ENCODE measurements at regions not wholly inside any gene's neighbourhood (a gene's known extent, or its start where the extent isn't known, plus 50 kb on each side); places are given as distances from the start of the nearest gene placed in this dataset.

DNA sequence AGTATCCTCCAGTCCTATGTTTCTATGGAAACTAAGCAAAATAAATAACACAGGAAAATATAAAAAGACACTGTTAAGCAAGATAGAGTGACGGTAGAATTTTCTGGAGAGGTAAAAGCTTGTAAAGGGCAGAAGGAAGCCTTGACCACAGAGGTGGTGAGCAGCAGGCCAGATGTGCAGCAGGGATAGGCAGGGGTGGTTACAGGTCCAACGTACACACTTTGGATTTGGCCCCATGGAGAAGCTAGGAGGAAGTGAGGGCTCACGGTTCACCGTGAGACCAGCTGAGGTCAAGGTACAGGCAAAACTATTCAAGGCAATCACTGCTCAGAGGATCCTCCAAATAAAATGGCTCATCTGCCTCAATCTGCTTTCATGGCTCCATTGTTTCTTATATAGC lies 242.8 kb downstream of the B3GLCT start:
- DNase-seq = no peak

DNA sequence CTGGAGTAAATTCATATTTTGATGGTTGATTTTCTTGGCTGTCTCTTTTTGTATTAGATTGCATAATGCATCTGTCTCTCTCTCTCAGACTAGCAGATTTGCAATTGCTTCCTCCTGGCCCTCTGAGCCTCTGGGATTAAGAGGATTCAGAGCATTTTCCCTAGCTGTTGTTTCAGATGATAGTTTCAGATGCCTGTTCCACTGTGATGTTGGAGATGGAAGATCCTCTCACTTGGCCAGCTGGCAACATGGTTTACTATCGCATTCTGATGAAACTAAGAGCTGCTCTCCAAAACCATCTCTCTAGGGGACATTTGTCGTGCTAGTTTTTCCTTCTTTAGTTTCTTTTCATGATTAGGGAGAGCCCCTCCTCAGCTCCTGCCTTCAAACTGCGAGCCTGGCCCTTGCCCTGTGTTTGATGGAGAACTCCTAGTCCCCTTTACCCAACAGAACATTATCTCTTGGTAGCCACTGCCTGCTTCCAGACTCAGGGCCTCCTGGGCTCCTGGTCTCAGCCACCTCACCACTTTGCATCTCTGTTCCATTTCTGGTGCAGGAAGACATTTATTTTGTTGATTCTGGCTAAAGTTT lies 244.6 kb downstream of the B3GLCT start:
- no peak for DNase-seq

- no peak for DNase-seq
Observed at GRCh38 chr13:31452525-31452924, 252.8 kb downstream of the B3GLCT start.

DNA sequence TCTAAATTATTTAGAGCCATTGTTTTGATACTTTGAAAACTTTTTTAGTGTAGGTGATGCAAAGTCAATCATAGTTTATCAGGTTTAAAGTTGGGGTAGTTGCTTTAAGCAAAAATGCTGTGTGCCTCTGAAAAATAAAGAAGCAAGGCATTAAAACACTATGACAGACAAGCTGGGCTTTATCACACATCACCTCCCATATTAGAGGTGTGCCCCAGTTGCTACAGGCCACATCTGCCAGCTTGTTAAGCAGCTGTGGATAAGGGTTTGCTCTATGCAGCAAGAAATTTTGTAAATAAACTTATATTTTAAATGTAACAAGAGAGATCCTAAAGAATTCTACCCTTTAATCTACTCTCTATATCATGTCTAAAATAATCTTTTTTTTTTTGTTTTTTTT lies 255.8 kb downstream of the B3GLCT start:
- DNase-seq = no peak

GRCh38 chr13:31456056-31456455 lies 256.3 kb downstream of the B3GLCT start:
- no peak for DNase-seq

DNA sequence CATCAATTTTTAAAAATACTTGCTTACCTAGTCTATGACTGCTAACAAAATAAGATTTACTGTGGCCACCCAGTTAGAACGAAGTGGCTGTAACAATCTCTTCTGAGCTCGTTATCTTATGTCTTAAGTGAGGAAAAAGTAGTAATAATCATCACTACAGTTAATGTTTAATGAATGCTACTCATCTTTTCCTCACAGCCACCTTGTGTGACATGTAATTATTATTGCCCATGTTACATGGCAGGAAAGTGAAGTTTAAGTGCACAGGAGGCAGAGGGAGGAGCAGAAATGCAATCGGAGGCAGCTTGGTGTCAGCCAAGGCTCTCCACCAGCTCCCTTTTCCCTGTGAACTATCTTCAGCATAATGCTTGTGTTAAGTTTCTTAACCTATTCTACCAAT lies 260.3 kb downstream of the B3GLCT start:
- DNase-seq = no peak

GRCh38 chr13:31461923-31462322 lies 262.1 kb downstream of the B3GLCT start:
- no peak for DNase-seq

DNA sequence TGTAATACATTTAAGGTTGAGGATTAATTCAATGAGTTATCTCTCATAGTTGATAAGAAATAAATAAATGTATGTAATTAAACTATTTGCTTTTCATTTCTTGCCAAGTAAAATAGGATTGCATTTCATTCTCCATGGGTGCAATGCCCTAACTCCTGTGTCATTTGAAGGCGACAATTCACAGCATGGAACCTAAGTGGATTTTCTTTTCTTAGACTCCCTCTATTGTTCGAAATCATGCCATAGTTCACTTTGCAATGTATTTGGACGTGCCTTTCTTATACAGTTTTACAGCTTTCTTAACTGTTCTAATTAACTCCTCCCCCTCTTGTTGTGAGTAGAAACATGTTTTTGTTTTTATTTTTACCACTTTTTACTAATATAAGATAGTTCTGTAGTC lies 263.0 kb downstream of the B3GLCT start:
- DNase-seq = no peak

DNA sequence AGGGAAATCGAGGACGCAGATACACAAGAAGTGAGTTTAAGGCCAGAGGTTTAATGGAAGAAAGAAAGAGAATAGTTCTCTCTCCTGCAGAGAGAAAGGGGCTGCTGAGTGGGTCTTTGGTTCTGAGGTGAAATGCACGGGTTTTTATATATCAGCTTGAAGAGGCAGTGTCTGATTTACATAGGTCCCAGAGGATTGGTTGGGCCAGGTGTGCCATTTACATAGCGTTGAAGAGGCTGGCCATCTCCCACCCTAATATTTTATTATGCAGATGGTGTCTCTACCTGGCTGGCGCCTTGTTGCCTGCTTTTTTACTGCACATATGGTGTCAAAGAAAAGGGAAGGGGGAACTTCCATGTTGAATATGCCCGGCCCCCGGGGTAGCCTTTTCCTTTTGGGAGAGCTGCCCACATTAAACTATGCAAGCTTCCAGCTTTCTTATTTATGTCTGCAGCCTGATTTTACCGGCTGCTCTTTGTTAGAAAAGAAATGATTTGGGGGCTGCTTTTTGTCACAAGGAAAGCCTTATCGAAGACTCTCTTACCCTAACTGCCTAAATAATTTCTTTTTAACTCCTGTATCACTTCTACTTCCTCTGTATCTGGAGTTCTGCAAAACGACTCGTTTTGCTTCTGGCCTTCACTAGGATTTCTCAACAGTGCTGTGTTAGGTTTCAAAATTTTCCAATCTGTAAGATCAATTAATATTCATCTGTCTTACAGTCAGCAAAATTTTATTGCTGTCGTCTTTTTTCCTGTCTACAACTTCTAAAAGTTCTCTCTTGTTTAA lies 268.5 kb downstream of the B3GLCT start:
- DNase-seq = no peak

DNA sequence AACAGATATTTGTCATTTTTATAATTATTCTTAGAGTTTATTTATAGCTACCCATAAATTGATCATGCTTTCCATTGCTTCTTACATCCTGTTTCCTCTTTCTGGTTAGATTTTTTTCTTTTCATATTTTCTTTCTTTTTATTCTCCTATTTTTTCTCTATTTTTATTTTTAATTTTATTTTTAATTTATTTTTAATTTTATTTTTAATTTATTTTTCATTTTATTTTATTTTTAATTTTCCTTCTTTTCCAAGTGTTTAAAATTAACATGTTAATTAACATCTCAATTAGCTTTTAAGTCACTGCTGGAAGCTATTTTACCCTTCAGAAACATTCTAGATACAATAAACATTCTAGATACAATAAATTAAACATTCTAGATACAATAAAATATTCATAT lies 269.6 kb downstream of the B3GLCT start:
- no peak for DNase-seq

DNA sequence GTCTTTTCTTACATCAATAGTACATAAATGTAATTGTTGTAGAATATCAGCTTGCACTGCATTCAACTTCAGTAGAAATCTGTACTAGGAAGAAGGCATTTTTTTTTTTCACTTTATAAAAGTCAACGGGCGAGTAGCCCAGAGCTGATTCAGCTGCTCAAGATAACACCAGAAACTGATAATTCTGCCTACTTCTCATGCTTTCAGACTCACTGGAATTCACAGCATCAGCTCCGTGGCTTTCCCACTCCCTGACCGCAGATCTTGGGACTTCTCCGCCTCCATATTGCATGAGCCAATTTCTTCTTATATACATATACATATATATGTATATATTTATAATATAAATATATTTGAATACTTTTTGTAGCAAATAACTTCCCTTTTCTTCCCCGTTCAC lies 263.1 kb upstream of the RXFP2 start:
- no peak for DNase-seq

DNA sequence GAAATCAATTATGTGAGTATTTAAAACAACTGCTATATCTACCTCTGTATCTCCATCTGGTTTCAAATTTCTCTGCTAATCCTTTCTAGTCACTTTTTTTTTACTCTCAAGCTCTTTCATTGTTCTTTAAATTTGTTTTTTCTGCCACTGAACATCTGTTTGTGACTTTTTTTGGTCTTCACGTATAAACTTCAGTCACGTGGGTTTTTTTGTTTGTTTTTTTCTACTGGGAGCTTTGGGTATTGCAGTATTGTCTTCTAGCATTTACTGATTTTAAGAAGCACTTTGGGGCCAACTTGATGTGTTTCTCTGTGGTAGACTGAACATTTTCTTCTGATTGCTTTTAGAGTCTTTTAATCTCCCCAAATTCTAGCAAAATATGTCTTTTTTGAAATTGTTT lies 262.6 kb upstream of the RXFP2 start:
- no peak for DNase-seq

GRCh38 chr13:31477961-31478360 lies 261.4 kb upstream of the RXFP2 start:
- no peak for DNase-seq

DNA sequence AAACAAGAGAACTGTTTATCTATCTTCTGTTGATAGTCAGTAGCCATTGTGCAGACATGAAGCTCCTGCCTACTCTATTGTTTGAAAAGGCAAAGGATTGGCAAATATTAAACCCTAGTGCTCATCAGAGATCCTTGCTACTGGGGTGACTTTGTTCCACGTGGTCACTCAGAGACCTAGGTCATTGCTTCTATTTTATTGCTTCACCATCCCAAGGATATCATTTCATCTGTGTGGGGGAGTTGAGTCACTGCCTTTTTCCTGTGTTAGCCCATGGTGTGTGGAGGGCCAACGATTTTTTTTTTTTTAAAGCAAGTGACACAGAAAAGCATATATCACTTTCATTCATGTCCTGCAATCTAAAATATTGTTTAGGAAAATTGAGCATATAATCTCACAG lies 254.1 kb upstream of the RXFP2 start:
- DNase-seq = no peak

GRCh38 chr13:31485651-31486051 lies 253.7 kb upstream of the RXFP2 start:
- no peak for DNase-seq

- DNase-seq = no peak
Observed at GRCh38 chr13:31495336-31495735, 244.0 kb upstream of the RXFP2 start.

- no peak for DNase-seq
Observed at GRCh38 chr13:31499274-31499673, 240.1 kb upstream of the RXFP2 start.

DNA sequence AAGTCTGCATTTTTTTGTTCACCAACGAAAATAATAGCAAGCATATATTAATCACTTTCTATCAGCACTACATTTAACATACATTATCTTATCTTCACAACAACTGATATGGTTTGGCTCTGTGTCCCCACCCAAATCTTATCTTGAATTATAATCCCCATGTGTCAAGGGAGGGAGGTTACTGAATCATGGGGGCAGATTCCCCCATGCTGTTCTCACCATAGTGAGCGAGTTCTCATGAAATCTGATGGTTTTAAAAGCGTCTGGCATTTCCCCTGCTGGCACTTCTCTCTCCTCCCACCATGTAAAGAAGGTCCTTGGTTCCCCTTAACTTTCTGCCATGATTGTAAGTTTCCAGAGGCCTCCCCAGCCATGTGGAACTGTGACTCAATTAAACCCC lies 235.7 kb upstream of the RXFP2 start:
- DNase-seq = no peak

DNA sequence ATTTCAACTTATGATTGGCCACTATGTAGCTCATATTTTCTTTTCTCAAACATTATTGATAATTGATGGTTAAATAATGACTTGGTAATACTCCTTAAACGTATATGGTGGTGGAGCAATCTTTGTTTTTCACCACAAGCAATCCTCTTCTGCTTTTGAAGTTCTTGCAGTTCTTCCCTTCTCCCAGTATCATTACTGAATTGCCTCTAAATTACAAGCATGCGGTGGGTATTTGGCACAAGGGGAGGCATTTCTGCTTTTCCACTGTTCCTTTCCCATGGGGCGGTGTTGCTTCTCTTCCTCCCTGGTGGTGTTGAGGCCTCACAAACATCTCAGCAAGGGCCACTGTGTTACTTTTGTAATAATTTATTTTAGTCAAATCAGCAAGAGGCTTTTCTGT lies 234.4 kb upstream of the RXFP2 start:
- no peak for DNase-seq

GRCh38 chr13:31512331-31512730 lies 227.0 kb upstream of the RXFP2 start:
- no peak for DNase-seq

- no peak for DNase-seq
Observed at GRCh38 chr13:31514932-31515331, 224.4 kb upstream of the RXFP2 start.

GRCh38 chr13:31515427-31515826 lies 223.9 kb upstream of the RXFP2 start:
- DNase-seq = no peak

DNA sequence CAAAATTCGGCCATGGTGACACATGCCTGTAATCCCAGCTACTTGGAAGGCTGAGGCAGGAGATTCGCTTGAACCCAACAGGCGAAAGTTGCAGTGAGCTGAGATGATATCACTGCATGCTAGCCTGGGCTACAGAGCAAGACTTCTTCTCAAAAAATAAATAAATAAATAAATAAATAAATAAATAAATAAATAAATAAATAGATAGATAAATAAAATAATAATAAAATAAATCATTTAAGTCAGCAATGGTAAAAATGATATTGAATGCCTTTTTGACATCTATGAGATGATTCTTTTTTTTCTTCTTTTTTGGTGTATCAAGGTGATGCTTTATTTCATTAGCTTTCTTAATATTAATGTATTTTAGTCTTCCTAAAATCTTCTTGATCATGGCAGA lies 221.7 kb upstream of the RXFP2 start:
- DNase-seq = no peak

DNA sequence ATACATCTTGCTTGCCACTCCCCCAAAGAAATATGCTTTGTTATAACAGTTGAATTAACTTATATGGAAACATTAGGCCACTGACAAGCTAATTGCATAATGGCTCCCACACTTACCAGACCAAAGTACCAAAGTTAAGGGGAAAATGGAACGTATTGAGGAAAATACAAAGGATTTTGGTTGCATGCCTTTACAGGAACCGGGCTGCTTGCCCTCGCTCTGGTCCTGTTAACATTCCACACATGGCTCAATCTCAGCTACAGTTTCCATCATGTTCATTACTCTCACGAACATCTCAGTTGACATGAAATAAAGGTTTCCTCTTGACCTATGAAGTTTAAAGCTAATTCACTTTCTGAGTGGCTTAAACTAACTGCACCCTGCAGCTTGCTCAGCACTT lies 220.7 kb upstream of the RXFP2 start:
- DNase-seq = no peak

DNA sequence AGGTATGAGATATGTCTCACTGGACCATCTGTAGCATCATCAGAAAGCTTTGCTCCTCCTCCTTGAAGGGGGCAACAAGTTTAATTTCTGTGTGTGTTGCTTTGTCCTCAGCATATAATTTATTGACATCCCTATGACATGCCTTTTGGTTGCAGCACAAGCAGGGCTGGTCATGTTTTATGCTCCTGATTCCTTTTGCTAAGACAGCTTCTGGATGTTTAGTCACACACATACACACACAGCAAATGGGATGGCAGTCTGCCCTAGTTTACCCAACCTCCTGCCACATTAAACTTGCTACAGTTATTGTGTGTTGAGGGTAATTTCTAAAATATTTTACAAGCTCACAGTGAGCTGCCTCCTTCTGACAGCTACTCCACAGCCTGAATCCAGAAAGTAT lies 217.9 kb upstream of the RXFP2 start:
- no peak for DNase-seq

Data from NCI-H2081 treated with DMSO at 0.1 percent for 48 hours (cell line).